Thoracic aorta (tissue), 2 donors: ENCODE measurements at regions not wholly inside any gene's neighbourhood (a gene's known extent, or its start where the extent isn't known, plus 50 kb on each side); places are given as distances from the start of the nearest gene placed in this dataset.

Experiments
- ATAC-seq: fragments of 150-250 bp; one replicate; pipeline ENCODE4 v1.8.0; 2017; ENCODE audit warnings: low read depth; ENCODE audit not compliant: insufficient number of reproducible peaks, low FRiP score
- DNase-seq: peaks from one replicate; pipeline ENCODE4 v3.0.0-alpha.2; 2020; ENCODE audit warnings: low spot score
- H3K27ac ChIP-seq, 2 donors: fragments of 200-600 bp; sonication (generic); 1 replicate in 1 of 2; 2 replicates in 1 of 2; pipeline ENCODE4 v1.5.1; 2016; ENCODE audit warnings: mild to moderate bottlenecking in 2 of 2, moderate library complexity in 2 of 2
- H3K27me3 ChIP-seq: fragments of 200-600 bp; sonication (generic); replicated peaks from 2 replicates; pipeline ENCODE4 v1.6.0; 2016; ENCODE audit warnings: mild to moderate bottlenecking; ENCODE audit not compliant: insufficient read depth
- H3K36me3 ChIP-seq: fragments of 200-600 bp; sonication (generic); one replicate; pipeline ENCODE4 v1.5.1; 2016
- H3K4me1 ChIP-seq, 2 donors: fragments of 200-600 bp; sonication (generic); 1 replicate in 1 of 2; 2 replicates in 1 of 2; pipeline versions ENCODE4 v1.5.1 to v1.6.0; 2016; ENCODE audit warnings: low read depth in 2 of 2, mild to moderate bottlenecking in 1 of 2; ENCODE audit not compliant: control insufficient read depth in 1 of 2
- H3K4me3 ChIP-seq: fragments of 200-600 bp; sonication (generic); 2 replicates; pipeline ENCODE4 v1.5.1; 2016; ENCODE audit warnings: mild to moderate bottlenecking
- H3K9me3 ChIP-seq: fragments of 200-600 bp; sonication (generic); 2 replicates; pipeline ENCODE4 v1.5.1; 2016
- CTCF ChIP-seq: fragments of 200-600 bp; sonication (generic); IDR thresholded peaks from one replicate; pipeline ENCODE4 v1.5.1; 2019; ENCODE audit warnings: antibody characterized with exemption

- H3K27me3 ChIP-seq: no peaks in the 10 kb centered on the region
- ATAC-seq (no peak), DNase-seq (no peak)
- H3K4me1 ChIP-seq: peaks cover 10 to 17% of the 10 kb centered on the region in 2 donors
- H3K27ac ChIP-seq: no peak overlapping the region
- H3K9me3 ChIP-seq: no peaks in the 10 kb centered on the region
- TF ChIP-seq CTCF: no peak
- no peaks in the 10 kb centered on the region for H3K36me3 ChIP-seq
- H3K4me3 ChIP-seq: no peak overlapping the region
These were observed 149.3 kb downstream of the EBLN2 start for GRCh38 chr3:73210759-73211158.

GRCh38 chr3:73212683-73213082 lies 151.2 kb downstream of the EBLN2 start:
- Histone ChIP-seq H3K9me3 (no peaks in the 10 kb centered on the region), H3K4me3 (no peak overlapping the region)
- ATAC-seq: no peak

GRCh38 chr3:73213896-73214295 lies 152.4 kb downstream of the EBLN2 start:
- ATAC-seq (no peak), DNase-seq (no peak)
- no peaks in the 10 kb centered on the region for H3K9me3 ChIP-seq
- H3K27ac ChIP-seq: peak overlapping the region; percentile 1 to 51
- H3K36me3 ChIP-seq: no peaks in the 10 kb centered on the region
- no peak for TF ChIP-seq CTCF
- peaks cover 13 to 30% of the 10 kb centered on the region in 2 donors for H3K4me1 ChIP-seq
- H3K4me3 ChIP-seq: no peak overlapping the region
- H3K27me3 ChIP-seq: no peaks in the 10 kb centered on the region

More at GRCh38 chr3:73212683-73213082, 151.2 kb downstream of the EBLN2 start:
- DNase-seq: no peak
- Histone ChIP-seq H3K4me1 (peaks cover 13 to 30% of the 10 kb centered on the region in 2 donors), H3K27me3 (no peaks in the 10 kb centered on the region), H3K36me3 (no peaks in the 10 kb centered on the region), H3K27ac (no peak overlapping the region)
- TF ChIP-seq CTCF: no peak

GRCh38 chr3:73214846-73215245 lies 153.4 kb downstream of the EBLN2 start:
- Histone ChIP-seq H3K4me3 (no peak overlapping the region), H3K36me3 (no peaks in the 10 kb centered on the region), H3K4me1 (peaks cover 13 to 30% of the 10 kb centered on the region in 2 donors), H3K27ac (peak overlapping the region; percentile 32 to 51), H3K27me3 (no peaks in the 10 kb centered on the region), H3K9me3 (no peaks in the 10 kb centered on the region)
- no peak for TF ChIP-seq CTCF
- ATAC-seq: no peak
- no peak for DNase-seq

- Histone ChIP-seq H3K4me3 (no peak overlapping the region), H3K27me3 (no peaks in the 10 kb centered on the region), H3K9me3 (no peaks in the 10 kb centered on the region), H3K4me1 (peaks cover 13 to 30% of the 10 kb centered on the region in 2 donors), H3K36me3 (no peaks in the 10 kb centered on the region), H3K27ac (peak overlapping the region; percentile 32 to 51)
- ATAC-seq (no peak), DNase-seq (no peak)
- TF ChIP-seq CTCF: no peak
These were observed 153.8 kb downstream of the EBLN2 start for GRCh38 chr3:73215281-73215680.
